Keratinocyte (primary cell): ENCODE measurements at regions not wholly inside any gene's neighbourhood (a gene's known extent, or its start where the extent isn't known, plus 50 kb on each side); places are given as distances from the start of the nearest gene placed in this dataset.

ENCODE experiments used
- DNase-seq: peaks from one replicate; pipeline ENCODE4 v3.0.0-alpha.2; 2011; ENCODE audit warnings: low read depth, missing footprints, low spot score
- FAIRE-seq: peaks from 2 replicates; lab custom pipeline; 2011; peaks lifted over from hg19 to GRCh38; lab: Jason Lieb, UNC
- H2AFZ ChIP-seq: 2 replicates; pipeline ENCODE4 v1.6.0; 2012; ENCODE audit warnings: low read length, control low read depth, inconsistent platforms; ENCODE audit not compliant: control insufficient read depth
- H3K27ac ChIP-seq: 2 replicates; pipeline ENCODE4 v1.5.1; 2011; ENCODE audit warnings: low read length; ENCODE audit not compliant: control insufficient read depth, insufficient read depth
- H3K27me3 ChIP-seq: 3 replicates; pipeline ENCODE4 v1.6.0; 2011; ENCODE audit warnings: low read length; ENCODE audit not compliant: control insufficient read depth, insufficient read depth; ENCODE audit errors: extremely low read depth
- H3K36me3 ChIP-seq, 2 experiments: 2 replicates in 1 of 2; 3 replicates in 1 of 2; pipeline ENCODE4 v1.5.1; 2011; ENCODE audit warnings: low read length in 2 of 2, mild to moderate bottlenecking in 1 of 2; ENCODE audit not compliant: control insufficient read depth in 2 of 2, insufficient read depth in 2 of 2; ENCODE audit errors: extremely low read depth in 1 of 2
- H3K4me1 ChIP-seq: 3 replicates; pipeline ENCODE4 v1.5.1; 2011; ENCODE audit warnings: low read length; ENCODE audit not compliant: control insufficient read depth, insufficient read depth; ENCODE audit errors: extremely low read depth
- H3K4me2 ChIP-seq: 3 replicates; pipeline ENCODE4 v1.6.0; 2011; ENCODE audit warnings: low read depth, low read length; ENCODE audit not compliant: control insufficient read depth, insufficient read depth; ENCODE audit errors: extremely low read depth
- H3K4me3 ChIP-seq, 3 experiments: fragments of 200-600 bp in 1 of 3; sonication (generic) in 1 of 3; 2 replicates in 2 of 3; 3 replicates in 1 of 3; pipeline ENCODE4 v1.5.1; 2011 to 2016; ENCODE audit warnings: low read length in 3 of 3, mild to moderate bottlenecking in 3 of 3, control low read depth in 2 of 3, inconsistent platforms in 1 of 3, low read depth in 1 of 3, mixed read lengths in 1 of 3, mixed run types in 1 of 3, moderate library complexity in 1 of 3; ENCODE audit not compliant: control insufficient read depth in 2 of 3, insufficient read depth in 2 of 3; ENCODE audit errors: extremely low read depth in 1 of 3
- H3K79me2 ChIP-seq: 2 replicates; pipeline ENCODE4 v1.6.0; 2012; ENCODE audit warnings: low read length; ENCODE audit not compliant: control insufficient read depth, insufficient read depth
- H3K9ac ChIP-seq: 3 replicates; pipeline ENCODE4 v1.6.0; 2011; ENCODE audit warnings: low read length; ENCODE audit not compliant: control insufficient read depth, insufficient read depth; ENCODE audit errors: extremely low read depth
- H3K9me1 ChIP-seq: 3 replicates; pipeline ENCODE4 v1.6.0; 2011; ENCODE audit warnings: low read length; ENCODE audit not compliant: control insufficient read depth, insufficient read depth; ENCODE audit errors: extremely low read depth
- H3K9me3 ChIP-seq: 2 replicates; pipeline ENCODE4 v1.5.1; 2012; ENCODE audit warnings: low read depth, low read length; ENCODE audit not compliant: control insufficient read depth
- H4K20me1 ChIP-seq: 3 replicates; pipeline ENCODE4 v1.6.0; 2011; ENCODE audit warnings: low read length; ENCODE audit not compliant: control insufficient read depth, insufficient read depth; ENCODE audit errors: extremely low read depth
- EZH2 ChIP-seq: IDR thresholded peaks from one replicate; pipeline ENCODE4 v1.6.1; 2012; ENCODE audit warnings: inconsistent platforms, mild to moderate bottlenecking, low read length, moderate library complexity
- dilution Hi-C: fragments of 300-500 bp; cut with MboI; formaldehyde crosslinking; loops from one replicate; pipeline ENCODE4 v1.7.0; 2020; ENCODE audit warnings: low sequenced_read_pairs; ENCODE audit not compliant: extremely low pct_ligation_motif_present
- TF ChIP-seq, protein P1 (sequence below), 3 experiments: IDR thresholded peaks in 1 of 3; conservative IDR thresholded peaks in 1 of 3; optimal IDR thresholded peaks in 1 of 3; 2 replicates in 2 of 3; 3 replicates in 1 of 3; pipeline versions ENCODE3 to v1.5.1; 2011; ENCODE audit warnings: low read length in 3 of 3, mild to moderate bottlenecking in 3 of 3, moderate library complexity in 2 of 3, control low read depth in 1 of 3, inconsistent platforms in 1 of 3; ENCODE audit not compliant: insufficient read depth in 2 of 3; ENCODE audit errors: extremely low read depth in 1 of 3

DNA sequence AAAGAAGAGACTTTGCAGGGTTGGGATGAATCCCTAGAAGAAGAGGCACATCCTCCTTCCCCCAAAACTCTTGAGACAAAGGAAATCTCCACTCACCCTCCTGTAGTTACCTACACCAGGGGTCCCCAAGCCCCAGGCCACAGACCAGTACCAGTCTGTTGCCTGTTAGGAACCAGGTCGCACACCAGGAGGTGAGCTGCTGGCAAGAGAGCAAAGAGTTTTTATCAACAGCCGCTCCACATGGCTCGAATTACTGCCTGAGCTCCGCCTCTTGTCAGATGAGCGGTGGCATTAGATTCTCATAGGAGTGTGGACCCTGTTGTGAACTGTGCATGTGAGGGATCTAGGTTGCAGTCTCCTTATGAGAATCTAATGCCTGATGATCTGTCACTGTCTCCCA is 98.9 kb downstream of the CCT6B start:
- no peak overlapping the region for H3K4me3 ChIP-seq
- TF ChIP-seq, protein P1, sequence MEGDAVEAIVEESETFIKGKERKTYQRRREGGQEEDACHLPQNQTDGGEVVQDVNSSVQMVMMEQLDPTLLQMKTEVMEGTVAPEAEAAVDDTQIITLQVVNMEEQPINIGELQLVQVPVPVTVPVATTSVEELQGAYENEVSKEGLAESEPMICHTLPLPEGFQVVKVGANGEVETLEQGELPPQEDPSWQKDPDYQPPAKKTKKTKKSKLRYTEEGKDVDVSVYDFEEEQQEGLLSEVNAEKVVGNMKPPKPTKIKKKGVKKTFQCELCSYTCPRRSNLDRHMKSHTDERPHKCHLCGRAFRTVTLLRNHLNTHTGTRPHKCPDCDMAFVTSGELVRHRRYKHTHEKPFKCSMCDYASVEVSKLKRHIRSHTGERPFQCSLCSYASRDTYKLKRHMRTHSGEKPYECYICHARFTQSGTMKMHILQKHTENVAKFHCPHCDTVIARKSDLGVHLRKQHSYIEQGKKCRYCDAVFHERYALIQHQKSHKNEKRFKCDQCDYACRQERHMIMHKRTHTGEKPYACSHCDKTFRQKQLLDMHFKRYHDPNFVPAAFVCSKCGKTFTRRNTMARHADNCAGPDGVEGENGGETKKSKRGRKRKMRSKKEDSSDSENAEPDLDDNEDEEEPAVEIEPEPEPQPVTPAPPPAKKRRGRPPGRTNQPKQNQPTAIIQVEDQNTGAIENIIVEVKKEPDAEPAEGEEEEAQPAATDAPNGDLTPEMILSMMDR (optimal IDR thresholded peaks at IDR 0.05 in 1 of 3, IDR thresholded peaks at IDR 0.05 in 1 of 3, conservative IDR thresholded peaks at IDR 0.05 in 1 of 3; ENCODE audit: extremely low read depth in 1 of 3, insufficient read depth in 2 of 3, low read length in 3 of 3) = no peak
- TF ChIP-seq EZH2 = no peak
- no peaks in the 10 kb centered on the region for H3K9me3 ChIP-seq
- no peaks in the 10 kb centered on the region for H3K79me2 ChIP-seq
- H4K20me1 ChIP-seq = no peaks in the 10 kb centered on the region
- no peak overlapping the region for H3K27ac ChIP-seq
- no peak overlapping the region for H3K9ac ChIP-seq
- H3K36me3 ChIP-seq = no peaks in the 10 kb centered on the region
- DNase-seq = no peak
- dilution Hi-C loops = loop anchor here (25.0 kb wide), 1 partner anchor 350 kb away; no protein-coding TSS in a partner anchor
- H3K27me3 ChIP-seq = no peaks in the 10 kb centered on the region
- no peaks in the 10 kb centered on the region for H3K4me1 ChIP-seq
- no peak for FAIRE-seq
- H3K4me2 ChIP-seq = no peak overlapping the region
- no peak overlapping the region for H2AFZ ChIP-seq
- no peaks in the 10 kb centered on the region for H3K9me1 ChIP-seq

DNA sequence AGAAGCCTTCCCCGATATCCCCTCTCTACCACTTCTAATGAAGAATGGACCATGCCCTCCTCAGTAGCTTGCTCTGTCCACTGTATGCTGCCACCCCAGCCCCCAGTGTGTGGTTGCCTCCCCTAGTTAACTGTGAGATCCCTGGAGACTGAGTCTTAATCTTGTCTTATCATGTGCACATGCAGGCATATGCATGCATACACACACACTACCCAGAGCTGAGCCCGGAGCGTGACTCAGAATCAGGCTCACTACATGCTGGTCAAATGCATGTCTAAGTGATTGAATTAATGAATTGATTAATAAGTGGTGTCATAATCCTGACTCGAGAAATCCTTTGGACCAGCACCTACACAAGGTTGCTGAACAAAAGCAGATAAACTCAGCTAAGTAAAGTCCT is 99.4 kb downstream of the CCT6B start:
- DNase-seq (no peak), FAIRE-seq (no peak)
- H3K4me2 ChIP-seq = no peak overlapping the region
- dilution Hi-C loops = loop anchor here (25.0 kb wide), 1 partner anchor 350 kb away; no protein-coding TSS in a partner anchor
- no peaks in the 10 kb centered on the region for H3K36me3 ChIP-seq
- H3K27me3 ChIP-seq = no peaks in the 10 kb centered on the region
- no peak overlapping the region for H2AFZ ChIP-seq
- H3K9me1 ChIP-seq = no peaks in the 10 kb centered on the region
- H4K20me1 ChIP-seq = no peaks in the 10 kb centered on the region
- H3K9ac ChIP-seq = no peak overlapping the region
- no peaks in the 10 kb centered on the region for H3K79me2 ChIP-seq
- no peaks in the 10 kb centered on the region for H3K9me3 ChIP-seq
- no peak overlapping the region for H3K27ac ChIP-seq
- H3K4me3 ChIP-seq = no peak overlapping the region
- H3K4me1 ChIP-seq = no peaks in the 10 kb centered on the region
- no peak for TF ChIP-seq EZH2
- TF ChIP-seq, protein P1 (optimal IDR thresholded peaks at IDR 0.05 in 1 of 3, IDR thresholded peaks at IDR 0.05 in 1 of 3, conservative IDR thresholded peaks at IDR 0.05 in 1 of 3; ENCODE audit: extremely low read depth in 1 of 3, insufficient read depth in 2 of 3, low read length in 3 of 3) = no peak
